ENCODE measurements at regions not wholly inside any gene's neighbourhood (a gene's known extent, or its start where the extent isn't known, plus 50 kb on each side); places are given as distances from the start of the nearest gene placed in this dataset.

DNA sequence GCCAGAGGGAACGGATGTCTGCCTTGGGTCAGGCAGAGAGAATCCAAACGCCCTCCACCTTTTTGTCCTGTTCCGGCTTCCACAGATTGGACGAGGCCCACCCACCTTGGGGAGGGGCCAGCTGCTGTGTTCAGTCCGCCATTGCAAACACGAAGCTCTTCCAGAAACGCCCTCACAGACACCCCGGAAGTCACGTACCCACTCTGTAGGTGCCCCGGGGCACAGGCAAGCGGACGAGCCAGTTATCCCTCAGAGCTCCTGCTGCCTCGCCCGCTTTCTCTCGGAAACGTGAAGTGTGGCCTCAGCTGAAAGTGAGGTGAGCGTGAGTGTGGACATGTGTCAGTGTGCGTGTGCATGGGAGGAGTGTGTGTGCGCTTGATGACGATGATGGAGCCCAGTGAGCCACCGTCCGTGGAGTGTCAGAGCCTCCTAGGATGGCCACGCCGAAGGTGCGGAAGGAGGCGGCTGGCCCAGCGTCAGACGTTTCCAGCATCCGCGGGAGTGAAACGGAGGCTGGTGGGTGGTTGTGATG lies 869.2 kb downstream of the TBC1D22A start:
- no peak for DNase-seq (ENCODE audit: low spot score)

DNA sequence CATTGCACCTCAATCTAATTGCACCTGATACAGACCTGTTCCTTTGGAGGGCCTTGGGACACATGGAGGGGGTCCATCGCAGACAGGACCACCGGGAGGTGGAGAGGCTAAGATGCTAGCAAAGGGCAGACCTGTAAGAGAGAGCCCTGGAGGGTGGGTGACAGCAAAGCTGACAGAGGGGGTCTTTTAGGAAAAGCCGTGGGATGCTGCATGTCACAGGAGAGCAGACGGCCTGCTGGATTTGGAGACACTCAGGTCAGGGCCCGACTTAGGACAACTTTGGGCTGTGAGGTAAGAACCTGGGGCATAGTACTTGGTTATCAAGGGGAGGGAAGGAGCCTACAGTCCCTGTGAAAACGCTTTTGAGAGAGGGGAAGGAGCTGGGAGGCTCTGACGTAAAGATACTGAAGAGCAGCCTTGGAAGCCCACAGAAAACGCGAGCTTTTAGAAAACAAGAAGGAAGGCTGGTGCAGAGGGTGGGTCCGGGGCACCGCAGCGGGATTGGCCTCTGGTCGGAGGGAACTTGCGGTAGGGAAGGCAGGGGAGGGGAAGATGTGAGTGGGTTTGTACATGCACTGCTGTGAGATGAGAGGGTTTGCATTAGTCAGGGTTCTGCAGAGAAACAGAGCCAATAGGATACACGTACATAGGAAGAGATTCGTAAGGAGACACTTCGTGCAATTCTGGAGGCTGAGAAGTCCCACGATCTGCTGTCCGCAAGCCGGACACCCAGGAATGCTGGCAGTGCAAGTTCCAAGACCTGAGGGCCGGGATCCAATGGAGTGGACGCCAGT lies 868.5 kb downstream of the TBC1D22A start:
- no peak for DNase-seq (ENCODE audit: low spot score)

- DNase-seq (ENCODE audit: low spot score) = no peak
Observed at GRCh38 chr22:47629791-47630655, 867.6 kb downstream of the TBC1D22A start.

GRCh38 chr22:47629273-47629711 lies 866.8 kb downstream of the TBC1D22A start:
- no peak for DNase-seq (ENCODE audit: low spot score)

DNA sequence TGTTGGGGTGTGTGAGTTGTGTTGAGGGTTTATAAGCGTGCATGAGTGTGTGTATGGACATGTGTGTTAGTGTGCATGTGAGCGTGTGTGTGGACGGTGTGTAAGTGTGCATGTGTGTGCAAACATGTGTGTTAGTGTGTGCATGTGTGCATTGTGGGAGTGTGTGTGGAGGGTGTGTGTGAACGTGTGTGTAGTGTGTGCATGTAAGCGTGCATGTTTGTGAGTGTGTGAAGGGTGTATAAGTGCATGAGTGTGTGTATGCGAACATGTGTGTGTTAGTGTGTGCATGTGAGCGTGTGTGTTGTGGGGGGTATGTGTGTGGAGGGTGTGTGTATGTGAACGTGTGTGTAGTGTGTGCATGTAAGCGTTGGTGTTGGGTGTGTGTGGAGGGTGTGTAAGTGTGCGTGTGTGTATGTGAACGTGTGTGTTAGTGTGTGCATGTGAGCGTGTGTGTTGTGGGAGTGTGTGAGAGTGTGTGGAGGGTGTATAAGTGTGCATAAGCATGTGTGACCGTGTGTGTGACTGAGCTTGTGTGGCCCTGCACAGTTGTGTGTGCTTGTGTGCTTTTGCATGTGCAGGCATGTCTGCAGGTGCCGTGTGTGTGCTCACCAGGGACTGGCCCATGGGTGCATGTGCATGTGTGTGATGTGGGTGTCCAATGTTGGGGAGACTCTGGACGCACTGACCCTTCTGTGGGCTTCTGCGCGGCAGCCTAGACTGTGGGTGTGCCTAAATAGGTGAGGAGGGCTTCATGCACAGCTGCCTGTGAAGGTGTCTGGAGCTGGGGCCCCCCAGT lies 866.2 kb downstream of the TBC1D22A start:
- no peak for DNase-seq (ENCODE audit: low spot score)

DNA sequence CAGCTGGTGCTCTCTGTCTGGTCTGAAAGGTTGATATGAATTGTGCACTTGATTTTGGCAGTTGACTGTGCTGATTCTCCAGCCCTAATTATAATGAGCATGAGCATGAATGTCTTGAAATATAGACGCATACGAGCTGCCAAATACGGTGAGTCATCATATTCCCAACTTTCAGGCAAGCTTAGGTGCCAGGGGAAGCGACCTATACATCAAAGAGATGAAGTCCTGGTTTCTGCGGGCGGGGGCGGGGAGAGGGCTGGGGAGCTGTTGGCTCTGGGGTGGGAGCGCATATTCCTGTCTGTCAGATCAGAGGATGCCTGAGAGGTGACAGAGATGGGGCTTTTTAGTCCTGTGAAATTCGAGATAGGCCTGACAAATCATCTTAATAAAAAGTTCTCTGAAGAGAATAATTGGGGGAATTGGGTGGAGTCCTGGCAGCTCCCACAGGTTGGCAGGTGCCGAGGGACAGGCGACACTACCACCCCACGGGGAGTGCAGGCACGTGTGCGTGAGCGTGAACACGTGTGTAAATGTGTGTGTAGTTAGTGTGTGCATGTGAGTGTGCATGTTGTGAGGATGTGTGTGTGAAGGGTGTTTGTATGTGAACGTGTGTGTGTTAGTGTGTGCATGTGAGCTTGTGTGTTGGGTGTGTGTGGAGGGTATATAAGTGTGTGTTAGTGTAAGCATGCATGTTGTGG lies 865.3 kb downstream of the TBC1D22A start:
- DNase-seq (ENCODE audit: low spot score) = no peak

DNA sequence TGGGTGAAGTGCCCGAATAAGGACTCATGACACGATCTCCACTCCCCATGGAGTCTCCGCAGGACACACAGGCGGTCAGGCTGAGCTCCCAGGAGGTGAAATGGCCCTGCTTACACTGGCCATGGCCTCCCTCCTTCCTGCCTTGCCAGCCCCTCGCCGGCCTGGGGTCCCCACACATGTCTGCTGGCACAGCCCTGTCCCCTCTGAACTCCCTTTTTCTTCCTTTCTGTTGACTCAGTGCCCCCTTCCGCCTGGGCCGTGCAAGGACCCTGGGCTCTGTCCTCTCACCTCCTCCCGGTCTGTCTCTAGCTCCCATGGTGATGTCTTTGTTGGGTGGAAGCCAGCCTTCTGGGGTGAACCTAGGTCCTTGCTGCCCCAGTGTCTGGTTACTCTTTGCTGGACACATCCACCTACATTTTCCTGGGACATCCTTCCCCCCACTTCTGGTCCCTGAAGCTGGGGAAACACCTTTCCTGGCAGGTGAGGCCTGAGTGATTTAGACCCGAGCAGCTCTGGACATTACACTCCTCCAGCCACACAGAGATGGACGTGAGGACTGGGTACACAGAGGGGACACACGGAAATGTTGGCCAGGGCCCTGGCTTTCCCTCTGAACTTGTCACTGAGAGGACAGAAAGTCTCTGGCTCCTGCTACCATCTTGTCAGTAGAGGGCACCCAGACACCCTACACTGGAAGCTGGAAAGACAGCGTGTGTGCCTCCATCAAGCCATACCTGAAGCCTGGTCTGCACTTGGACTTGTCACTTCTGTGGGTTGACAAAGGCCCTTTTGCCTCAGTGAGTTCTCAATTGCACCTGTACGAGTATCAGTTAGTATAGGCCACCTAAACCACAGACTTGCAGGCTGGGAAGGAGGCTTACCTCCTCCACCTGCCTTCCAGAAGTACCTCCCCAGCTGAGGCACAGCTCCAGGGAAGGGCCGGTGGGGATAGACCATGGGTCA lies 864.3 kb downstream of the TBC1D22A start:
- no peak for DNase-seq (ENCODE audit: low spot score)

DNA sequence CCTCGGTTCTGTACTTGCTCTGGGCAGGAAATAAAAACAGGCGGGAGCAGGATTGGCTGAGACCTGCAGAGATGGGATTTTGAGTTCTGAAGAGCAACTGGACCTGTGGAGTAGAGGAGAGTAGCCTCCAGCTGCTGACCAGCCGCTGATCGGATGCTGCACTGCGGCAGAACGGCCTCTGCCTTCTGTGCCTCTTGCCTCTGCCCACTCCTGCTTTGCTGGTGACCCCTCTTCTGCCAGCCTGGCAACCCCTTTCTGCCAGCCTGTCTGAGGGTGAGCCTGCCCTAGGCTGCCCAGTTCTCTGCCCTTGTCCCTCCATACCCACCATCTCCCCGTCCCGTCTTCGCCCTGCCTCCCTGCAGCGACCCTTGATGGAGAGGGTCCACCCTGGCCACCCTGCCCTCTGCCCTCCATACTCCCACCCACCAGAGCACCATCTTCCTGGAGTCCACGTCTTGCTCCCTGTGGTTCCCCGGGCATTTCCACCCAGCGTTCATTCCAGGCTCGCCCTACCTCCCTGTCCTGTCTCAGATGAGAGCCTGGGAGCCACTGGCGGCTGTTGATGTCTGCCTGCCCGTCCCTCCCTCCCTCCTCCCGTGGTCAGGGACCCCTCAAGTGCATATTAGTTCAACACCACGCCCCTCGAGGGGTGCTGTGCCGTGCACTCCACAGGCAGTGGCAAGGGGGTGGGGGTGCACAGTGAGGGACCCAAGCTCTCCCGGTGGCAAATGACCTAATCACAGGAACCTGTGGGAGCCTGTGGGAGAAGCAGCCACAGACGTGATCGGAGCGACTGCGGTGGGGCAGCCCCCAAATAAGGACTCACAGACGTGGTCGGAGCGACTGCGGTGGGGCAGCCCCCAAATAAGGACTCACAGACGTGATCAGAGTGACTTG lies 863.3 kb downstream of the TBC1D22A start:
- no peak for DNase-seq (ENCODE audit: low spot score)

DNA sequence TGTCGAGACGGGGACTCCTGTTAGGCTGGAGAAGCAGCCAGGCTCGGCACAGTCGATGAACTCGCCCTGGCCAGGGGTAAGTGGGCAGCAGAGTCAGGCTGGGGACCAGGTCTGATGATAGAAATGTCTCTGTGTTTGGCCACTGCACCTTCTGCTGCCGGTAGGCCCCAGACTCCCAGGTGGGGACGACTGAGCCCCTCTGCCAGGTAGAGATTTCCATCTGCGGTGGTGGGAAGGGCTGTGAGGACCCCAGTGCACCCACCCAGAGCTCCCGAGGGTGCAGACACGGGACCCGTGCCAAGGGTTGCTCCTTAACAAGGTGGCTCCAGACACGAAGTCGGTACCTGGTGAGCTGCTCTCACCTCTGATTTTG lies 862.5 kb downstream of the TBC1D22A start:
- DNase-seq (ENCODE audit: low spot score) = no peak

DNA sequence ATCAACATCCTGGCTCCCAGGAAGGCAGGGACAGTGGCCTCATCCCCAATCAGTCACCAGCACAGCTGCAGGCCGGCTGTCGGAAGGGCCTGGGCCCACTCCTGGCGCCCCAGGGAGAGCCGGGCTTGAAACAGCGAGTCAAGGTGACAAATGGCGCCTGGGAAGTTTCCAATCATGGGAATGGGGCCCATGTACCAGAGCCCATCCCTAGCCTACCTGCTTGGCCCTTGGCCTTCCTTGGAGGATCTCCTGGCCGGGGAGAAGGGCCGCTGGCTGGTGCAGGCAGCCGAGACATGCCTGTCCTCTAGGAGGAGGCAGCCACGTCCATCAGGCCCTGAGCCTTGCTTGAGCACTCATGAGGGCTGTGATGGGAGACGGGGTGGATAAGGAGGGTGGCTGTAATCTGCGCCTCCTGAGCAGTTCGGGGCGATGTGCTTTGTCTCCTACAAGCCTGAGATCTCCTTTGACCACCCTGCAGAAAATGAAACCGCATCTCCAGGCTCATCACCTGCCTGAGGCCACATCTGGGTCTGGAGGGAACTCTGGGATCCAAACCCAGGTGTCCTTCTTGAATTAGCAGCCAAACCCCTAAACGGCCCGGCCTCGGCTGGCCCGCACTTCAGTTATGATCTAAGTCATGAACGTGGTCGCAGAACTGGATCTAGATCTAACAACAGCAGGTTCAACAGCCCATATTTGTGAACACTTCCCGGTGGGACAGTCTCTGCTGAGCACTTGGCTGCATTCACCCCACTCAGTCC lies 862.0 kb downstream of the TBC1D22A start:
- no peak for DNase-seq (ENCODE audit: low spot score)

GRCh38 chr22:47623763-47624148 lies 861.3 kb downstream of the TBC1D22A start:
- no peak for DNase-seq (ENCODE audit: low spot score)

GRCh38 chr22:47623066-47623762 lies 860.8 kb downstream of the TBC1D22A start:
- no peak for DNase-seq (ENCODE audit: low spot score)

- no peak for DNase-seq (ENCODE audit: low spot score)
Observed at GRCh38 chr22:47622541-47622940, 860.1 kb downstream of the TBC1D22A start.

DNA sequence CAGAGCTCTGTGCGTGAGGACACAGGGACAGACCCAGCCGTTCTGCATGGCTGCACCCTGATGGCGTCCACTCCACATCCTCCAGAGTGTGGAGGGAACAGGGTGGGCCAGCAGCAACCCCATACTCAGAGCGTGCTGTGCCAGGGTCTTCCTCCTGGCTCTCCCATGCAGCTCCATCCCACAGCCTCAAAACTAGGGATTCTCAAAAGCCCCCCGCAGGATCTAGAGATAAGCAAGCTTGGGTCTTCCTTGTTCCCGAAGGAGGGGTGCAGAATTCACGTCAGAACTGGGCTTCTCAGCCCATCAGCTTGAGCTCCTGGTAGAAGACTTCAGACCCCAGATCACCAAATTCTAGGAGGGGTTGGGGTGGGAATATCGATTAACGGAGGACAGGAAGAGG lies 858.8 kb downstream of the TBC1D22A start:
- DNase-seq (ENCODE audit: low spot score) = no peak

DNA sequence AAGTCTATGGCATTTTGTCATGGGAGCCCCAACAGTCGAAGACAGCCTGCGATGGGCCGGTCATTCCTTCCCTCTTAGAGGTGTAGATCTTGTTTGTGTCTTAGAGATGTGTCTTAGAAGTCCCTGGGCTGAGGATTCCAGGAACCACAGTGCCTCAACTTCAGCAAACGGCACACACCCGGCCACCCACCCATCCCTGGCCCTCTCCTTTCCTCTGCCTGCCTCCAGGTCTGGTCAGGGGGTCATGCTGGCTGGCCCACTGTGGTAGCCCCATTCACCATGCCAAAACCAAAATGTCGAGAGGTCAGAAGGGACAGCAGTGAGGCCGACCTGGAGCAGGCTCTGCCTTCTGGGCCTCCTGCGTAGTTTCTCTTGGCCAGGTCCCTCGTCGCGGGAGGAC lies 857.9 kb downstream of the TBC1D22A start:
- no peak for DNase-seq (ENCODE audit: low spot score)

DNA sequence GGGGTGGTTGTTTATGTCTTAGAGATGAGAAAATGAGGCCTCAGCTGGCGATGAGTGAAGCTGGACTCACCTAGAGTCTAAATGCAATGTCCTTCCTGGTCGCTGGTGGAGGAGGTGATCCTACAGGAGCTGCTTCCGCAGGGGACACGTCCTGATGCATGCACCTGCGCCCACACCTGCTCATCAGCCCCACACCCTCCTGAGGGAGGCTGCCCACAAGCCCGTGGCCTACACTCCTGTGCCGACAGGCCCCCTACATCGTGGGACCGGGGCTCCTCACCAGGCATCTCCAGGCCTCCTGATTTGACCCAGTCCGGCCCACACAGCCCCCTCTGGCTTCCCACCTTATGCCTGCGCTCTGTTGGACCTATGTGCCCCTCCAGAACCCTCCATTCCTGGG lies 857.2 kb downstream of the TBC1D22A start:
- DNase-seq (ENCODE audit: low spot score) = no peak

- DNase-seq (ENCODE audit: low spot score) = no peak
Observed at GRCh38 chr22:47618180-47619010, 855.9 kb downstream of the TBC1D22A start.
